GM13976 (cell line): ENCODE measurements at regions not wholly inside any gene's neighbourhood (a gene's known extent, or its start where the extent isn't known, plus 50 kb on each side); places are given as distances from the start of the nearest gene placed in this dataset.

Experiments
- DNase-seq: peaks from one replicate; pipeline ENCODE4 v3.0.0; 2012; ENCODE audit warnings: low spot score
- in situ Hi-C: fragments of 300-500 bp; cut with MboI; formaldehyde crosslinking; loops from one replicate; pipeline ENCODE4 v1.12.0; 2022; ENCODE audit warnings: low sequenced_read_pairs, mixed read lengths, inconsistent platforms; ENCODE audit not compliant: unreplicated experiment
- TF ChIP-seq, protein P1 (sequence below): IDR thresholded peaks from 2 replicates; pipeline ENCODE4 v1.5.1; 2012; ENCODE audit warnings: borderline replicate concordance, mild to moderate bottlenecking; ENCODE audit not compliant: insufficient read depth; ENCODE audit errors: extremely low read depth, missing control alignments, control extremely low read depth

DNA sequence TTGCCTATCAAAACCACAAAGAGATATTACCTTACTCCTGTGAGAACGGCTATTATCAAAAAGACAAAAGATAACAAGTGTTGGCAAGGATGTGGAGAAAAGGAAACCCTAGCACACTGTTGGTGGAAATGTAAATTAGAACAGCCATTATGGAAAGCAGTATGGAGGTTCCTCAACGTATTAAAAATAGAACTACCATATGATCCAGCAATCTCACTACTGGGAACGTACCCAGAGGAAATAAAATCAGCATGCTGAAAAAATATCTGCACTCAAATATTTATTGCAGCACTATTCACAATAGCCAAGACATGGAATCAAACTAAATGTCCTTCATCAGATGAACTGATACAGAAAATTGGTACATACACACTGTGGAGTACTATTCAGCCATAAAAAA, 149.4 kb upstream of the MLN start:
- no peak for DNase-seq
- in situ Hi-C loops, result no loop called here
- TF ChIP-seq, protein P1, sequence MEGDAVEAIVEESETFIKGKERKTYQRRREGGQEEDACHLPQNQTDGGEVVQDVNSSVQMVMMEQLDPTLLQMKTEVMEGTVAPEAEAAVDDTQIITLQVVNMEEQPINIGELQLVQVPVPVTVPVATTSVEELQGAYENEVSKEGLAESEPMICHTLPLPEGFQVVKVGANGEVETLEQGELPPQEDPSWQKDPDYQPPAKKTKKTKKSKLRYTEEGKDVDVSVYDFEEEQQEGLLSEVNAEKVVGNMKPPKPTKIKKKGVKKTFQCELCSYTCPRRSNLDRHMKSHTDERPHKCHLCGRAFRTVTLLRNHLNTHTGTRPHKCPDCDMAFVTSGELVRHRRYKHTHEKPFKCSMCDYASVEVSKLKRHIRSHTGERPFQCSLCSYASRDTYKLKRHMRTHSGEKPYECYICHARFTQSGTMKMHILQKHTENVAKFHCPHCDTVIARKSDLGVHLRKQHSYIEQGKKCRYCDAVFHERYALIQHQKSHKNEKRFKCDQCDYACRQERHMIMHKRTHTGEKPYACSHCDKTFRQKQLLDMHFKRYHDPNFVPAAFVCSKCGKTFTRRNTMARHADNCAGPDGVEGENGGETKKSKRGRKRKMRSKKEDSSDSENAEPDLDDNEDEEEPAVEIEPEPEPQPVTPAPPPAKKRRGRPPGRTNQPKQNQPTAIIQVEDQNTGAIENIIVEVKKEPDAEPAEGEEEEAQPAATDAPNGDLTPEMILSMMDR, result no peak

DNA sequence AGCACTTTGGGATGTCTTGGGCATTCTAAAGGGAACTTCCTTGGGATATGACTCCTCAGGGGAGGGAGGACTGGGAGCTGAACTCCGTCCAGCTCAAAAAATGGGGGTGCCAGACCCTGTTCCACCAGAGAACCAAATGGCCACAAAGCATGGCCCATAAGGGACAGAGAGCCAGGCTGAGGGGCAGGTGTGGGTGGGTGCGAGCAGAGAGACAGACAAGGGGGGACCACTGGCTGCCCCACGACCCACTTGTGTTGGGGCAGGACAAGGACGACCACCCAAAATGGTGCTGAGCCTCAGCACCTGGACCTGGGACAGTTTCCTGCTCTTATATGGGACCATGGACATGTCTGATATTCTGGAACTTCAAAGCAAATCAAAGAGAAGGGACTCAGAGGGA, 148.2 kb upstream of the MLN start:
- TF ChIP-seq, protein P1, result no peak
- in situ Hi-C loops, result no loop called here
- DNase-seq, result no peak

DNA sequence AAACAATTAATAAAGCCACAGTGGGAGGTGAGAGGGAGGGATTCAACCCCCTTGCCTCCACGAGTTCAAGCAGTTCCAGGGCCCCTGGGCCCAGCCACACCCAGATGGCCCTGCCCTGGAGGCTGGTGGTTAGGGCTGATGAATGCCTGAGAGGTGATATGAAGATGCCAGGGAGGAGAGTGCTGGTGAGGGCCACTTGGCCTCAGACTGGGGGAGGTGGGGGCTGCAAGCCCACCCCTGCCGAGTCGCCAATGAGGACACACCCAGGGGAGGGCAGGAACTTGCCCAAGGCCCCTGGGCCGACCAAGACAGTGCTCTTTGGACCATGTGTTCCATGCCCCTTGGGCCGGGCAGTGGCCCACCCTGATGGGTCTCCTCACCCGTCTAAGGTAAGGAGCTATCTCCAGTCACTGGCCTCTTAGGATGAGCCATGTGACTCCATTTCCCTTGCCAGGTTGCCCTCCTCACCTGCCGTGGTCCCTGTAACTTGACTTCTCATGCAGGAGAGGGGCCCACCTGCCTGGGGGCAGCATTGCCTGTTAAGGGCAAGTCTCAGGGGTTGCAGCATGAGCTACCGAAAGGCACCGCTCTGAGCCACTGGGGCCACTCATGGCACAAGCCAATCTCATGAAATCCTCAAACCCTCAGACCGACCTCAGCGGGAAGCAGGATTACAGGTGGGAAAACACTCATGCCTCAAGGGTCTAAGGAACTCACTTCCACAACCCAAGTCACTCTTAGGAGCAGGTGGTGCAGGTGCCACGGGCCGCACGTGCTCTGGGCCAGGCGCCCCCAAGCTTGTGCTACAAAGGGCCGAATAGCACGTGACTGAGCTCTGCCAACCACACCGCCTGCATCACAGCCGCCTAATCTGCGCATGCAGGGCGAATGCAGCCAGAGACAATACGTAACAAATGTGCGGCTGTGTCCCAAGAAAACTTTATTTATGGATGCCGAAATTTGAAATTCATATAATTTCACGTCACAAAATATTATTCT, 147.4 kb upstream of the MLN start:
- TF ChIP-seq, protein P1, result no peak
- DNase-seq, result no peak
- in situ Hi-C loops, result no loop called here

DNA sequence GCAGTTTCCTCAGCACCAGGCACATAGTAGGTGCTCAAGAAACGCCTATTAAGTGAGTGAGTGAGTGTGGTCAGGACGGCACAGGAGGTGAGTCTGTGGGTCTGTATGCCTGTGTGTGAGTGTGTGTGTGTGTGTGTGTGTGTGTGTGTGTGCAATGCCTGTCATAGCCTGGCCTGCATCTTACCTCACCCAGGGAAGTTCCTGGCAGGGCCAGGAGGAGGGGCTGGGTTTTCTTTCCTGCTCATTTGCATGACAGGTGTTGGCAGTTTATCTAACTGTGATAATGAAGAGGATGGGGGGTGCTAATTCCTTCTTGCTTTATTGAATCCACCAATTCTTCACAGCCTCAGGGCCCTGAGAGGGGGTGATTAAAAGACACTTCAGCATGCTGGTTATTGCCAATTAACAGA, 146.7 kb upstream of the MLN start:
- TF ChIP-seq, protein P1, result no peak
- in situ Hi-C loops, result no loop called here
- no peak for DNase-seq

DNA sequence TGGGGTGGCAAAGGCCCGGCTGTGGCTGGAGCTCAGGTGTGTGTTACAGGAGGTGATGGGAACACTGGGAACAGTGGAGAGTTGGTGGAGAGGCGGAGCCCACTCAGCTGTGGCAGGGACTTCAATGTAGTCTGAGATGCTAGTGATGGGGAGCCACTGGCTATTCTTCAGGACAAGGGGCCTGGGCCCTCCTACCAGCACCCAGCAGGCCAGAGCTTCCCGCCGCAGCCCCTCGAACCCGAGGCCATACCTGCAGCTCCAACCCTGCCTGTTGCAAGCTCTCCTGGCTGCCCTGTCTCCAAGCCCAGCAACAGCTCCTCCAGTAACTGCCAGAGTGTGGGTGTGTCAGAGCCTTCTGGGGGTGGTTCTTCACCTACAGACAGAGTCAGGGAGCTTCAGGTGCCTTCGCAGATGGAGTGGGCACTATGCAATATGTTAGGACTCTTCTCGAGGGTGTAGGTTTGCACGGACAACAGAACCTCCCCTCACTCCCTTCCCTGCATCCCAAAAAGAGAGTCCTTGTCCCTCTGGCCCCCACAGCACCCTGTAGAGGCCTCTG, 146.2 kb upstream of the MLN start:
- TF ChIP-seq, protein P1, result no peak
- DNase-seq, result no peak
- in situ Hi-C loops, result no loop called here

DNA sequence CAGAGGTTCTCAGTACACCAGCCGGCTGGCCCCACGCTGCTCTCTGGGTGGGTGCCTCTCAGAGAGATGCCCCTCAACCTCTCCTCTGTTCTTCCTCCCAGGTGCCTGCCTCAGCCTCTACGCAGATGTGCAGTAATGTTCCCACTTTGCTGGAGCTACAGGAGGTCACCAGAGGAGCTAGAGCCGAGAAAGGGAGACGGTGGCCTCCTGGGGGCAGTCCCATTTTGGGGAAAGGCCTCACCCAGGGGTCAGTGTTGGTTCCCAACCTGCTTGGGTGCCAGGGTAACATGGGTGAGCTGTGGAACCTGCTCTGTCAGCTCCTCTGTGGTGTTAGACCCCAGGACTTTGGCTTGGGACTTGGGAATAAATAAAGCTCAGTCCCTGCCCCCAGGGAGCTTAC, 145.3 kb upstream of the MLN start:
- DNase-seq, result no peak
- TF ChIP-seq, protein P1, result no peak
- in situ Hi-C loops, result no loop called here
